Body of pancreas (tissue), 4 donors: ENCODE measurements at regions not wholly inside any gene's neighbourhood (a gene's known extent, or its start where the extent isn't known, plus 50 kb on each side); places are given as distances from the start of the nearest gene placed in this dataset.

Source experiments
- CTCF ChIP-seq, 7 experiments: fragments of 450-650 bp in 4 of 7; fragments of 200-600 bp in 3 of 7; sonication (generic) in 3 of 7; IDR thresholded peaks; one replicate each; pipeline ENCODE4 v1.5.1; 2016 to 2019; ENCODE audit warnings: antibody characterized with exemption in 7 of 7
- POLR2A ChIP-seq, 3 donors: fragments of 450-650 bp; IDR thresholded peaks; one replicate each; pipeline ENCODE4 v1.6.1; 2016; ENCODE audit warnings: antibody characterized with exemption in 3 of 3, mild to moderate bottlenecking in 2 of 3

DNA sequence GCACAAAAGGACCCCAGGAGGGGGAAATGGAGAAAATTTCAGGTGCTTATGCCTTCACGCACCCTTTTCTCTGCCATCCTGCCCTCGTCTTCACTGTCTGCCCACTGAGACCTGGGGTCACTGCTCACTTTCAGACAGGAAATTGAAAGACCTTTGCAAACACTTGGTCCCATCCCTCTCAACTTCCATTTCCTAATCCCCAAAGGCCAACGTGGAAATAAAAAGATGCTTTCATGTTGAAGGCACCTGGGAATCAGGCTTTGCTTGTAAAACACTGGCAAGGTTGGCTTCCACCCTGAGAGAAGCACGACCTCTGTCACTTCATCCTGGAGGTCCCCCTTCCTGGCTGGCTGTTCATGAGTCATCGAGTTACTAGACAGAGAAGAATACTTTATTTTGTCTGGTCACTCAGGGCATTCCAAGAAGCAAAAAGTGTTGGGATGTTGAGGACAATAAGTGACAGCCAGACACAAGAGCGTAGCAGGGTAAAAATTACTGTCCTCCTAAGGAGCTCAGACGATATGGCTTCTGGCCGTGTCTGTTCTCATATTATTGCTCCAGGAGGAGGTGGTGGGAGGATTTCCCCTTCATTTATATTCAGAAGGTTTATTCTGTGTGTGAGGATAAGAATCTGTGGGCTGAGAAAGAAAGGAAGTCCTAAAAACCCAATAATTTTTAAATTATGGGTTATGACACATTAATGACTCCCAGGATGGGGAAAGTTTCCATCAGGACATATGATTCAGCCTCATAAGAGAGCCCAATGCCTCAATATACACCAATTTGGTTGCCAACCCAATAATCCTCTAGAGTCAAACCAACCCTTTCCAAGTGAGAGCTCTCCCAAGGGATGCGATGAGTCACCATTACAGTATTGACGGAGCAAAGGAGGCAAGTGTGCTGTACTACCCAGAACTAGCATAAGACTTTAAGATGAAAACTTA is 409.0 kb downstream of the COG6 start:
- TF ChIP-seq CTCF (IDR thresholded peaks at IDR 0.05) (no peak), POLR2A (IDR thresholded peaks at IDR 0.05) (no peak)
